ENCODE measurements at regions not wholly inside any gene's neighbourhood (a gene's known extent, or its start where the extent isn't known, plus 50 kb on each side); places are given as distances from the start of the nearest gene placed in this dataset.

DNA sequence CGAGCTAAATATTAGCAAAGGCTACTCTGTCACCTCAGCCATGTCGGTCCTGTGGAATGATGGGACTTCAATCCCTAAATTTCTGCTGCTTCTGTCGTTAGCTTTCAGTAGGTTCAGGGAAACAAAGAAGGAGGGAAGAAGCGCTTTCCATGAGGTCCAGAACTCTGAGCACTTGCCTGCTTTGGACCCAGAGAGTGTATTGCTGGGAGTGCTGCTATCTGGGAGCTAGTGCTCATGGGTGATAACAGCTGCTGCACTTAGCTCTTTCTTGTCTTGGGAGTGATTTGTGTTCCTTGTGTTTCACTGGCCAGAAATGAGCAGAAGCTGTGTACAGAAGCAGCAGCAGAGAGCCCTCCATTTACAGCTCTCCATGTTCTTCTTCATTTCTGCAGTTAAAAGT is 369.8 kb downstream of the DIPK2A start:
- Histone ChIP-seq H3K27ac (no peak overlapping the region), H3K9me3 (no peaks in the 10 kb centered on the region), H3K36me3 (ENCODE audit: insufficient read depth in 1 of 2, low read depth in 1 of 2) (no peaks in the 10 kb centered on the region), H3K4me1 (no peaks in the 10 kb centered on the region), H3K4me3 (no peak overlapping the region), H3K27me3 (ENCODE audit: insufficient read depth in 3 of 3, low read length in 2 of 3) (no peaks in the 10 kb centered on the region)
- no peak for DNase-seq
- ATAC-seq: no peak
- TF ChIP-seq, protein P1, sequence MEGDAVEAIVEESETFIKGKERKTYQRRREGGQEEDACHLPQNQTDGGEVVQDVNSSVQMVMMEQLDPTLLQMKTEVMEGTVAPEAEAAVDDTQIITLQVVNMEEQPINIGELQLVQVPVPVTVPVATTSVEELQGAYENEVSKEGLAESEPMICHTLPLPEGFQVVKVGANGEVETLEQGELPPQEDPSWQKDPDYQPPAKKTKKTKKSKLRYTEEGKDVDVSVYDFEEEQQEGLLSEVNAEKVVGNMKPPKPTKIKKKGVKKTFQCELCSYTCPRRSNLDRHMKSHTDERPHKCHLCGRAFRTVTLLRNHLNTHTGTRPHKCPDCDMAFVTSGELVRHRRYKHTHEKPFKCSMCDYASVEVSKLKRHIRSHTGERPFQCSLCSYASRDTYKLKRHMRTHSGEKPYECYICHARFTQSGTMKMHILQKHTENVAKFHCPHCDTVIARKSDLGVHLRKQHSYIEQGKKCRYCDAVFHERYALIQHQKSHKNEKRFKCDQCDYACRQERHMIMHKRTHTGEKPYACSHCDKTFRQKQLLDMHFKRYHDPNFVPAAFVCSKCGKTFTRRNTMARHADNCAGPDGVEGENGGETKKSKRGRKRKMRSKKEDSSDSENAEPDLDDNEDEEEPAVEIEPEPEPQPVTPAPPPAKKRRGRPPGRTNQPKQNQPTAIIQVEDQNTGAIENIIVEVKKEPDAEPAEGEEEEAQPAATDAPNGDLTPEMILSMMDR (IDR thresholded peaks at IDR 0.05): no peak
- WGBS, 3 donors: 77 to 79% (median 79%) methylated on average over 4 of the region's 4 CpGs
- intact Hi-C loops (cut with DNase I): no loop called here

GRCh38 chr3:144343343-144343742 is 371.7 kb downstream of the DIPK2A start:
- H3K4me3 ChIP-seq: no peak overlapping the region
- no peaks in the 10 kb centered on the region for H3K36me3 ChIP-seq (ENCODE audit: insufficient read depth in 1 of 2, low read depth in 1 of 2)
- intact Hi-C loops (cut with DNase I): no loop called here
- ATAC-seq: no peak
- 92 to 95% (median 93%) methylated on average over 9 of the region's 9 CpGs for WGBS, 3 donors
- H3K27ac ChIP-seq: no peak overlapping the region
- no peaks in the 10 kb centered on the region for H3K9me3 ChIP-seq
- no peaks in the 10 kb centered on the region for H3K27me3 ChIP-seq (ENCODE audit: insufficient read depth in 3 of 3, low read length in 2 of 3)
- no peak for DNase-seq
- TF ChIP-seq, protein P1 (IDR thresholded peaks at IDR 0.05): no peak
- H3K4me1 ChIP-seq: no peaks in the 10 kb centered on the region

GRCh38 chr3:144343777-144344176 is 372.2 kb downstream of the DIPK2A start:
- Histone ChIP-seq H3K27me3 (ENCODE audit: insufficient read depth in 3 of 3, low read length in 2 of 3) (no peaks in the 10 kb centered on the region), H3K36me3 (ENCODE audit: insufficient read depth in 1 of 2, low read depth in 1 of 2) (no peaks in the 10 kb centered on the region), H3K9me3 (no peaks in the 10 kb centered on the region), H3K4me1 (no peaks in the 10 kb centered on the region), H3K27ac (no peak overlapping the region), H3K4me3 (no peak overlapping the region)
- intact Hi-C loops (cut with DNase I): no loop called here
- WGBS, 3 donors: 83 to 92% (median 83%) methylated on average over 7 of the region's 7 CpGs
- TF ChIP-seq, protein P1 (IDR thresholded peaks at IDR 0.05): no peak
- ATAC-seq (no peak), DNase-seq (no peak)

DNA sequence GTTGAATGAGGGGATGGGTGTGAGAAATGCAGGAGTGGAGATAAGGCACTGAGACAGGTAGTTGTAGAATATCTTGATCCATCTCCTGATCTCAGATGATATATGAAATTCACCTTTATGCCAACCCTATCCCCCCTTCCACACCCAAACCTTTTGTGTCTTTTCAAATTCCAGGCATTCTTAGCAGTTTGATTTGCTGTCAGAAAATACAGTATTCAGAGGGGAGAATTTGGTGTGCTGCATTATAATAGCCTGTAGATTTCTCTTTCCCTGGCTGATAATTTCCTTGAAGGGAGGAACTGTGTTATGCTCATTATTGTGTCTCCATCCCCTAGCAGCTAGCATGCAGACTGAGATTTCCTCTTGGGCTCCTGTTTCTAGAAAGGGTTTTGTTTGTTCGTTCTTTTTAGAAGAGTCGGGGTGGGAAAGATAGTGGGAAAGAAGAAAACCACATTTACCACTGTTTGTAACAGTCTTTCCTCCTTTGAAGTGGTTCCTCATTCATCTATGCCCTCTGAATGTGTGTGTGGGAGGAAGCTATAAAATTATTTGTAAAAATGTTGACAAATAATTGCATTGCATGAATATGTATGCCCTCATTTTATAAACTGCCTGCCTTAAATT is 373.4 kb downstream of the DIPK2A start:
- H3K27ac ChIP-seq: no peak overlapping the region
- no peak for DNase-seq
- no peak overlapping the region for H3K4me3 ChIP-seq
- no peaks in the 10 kb centered on the region for H3K36me3 ChIP-seq (ENCODE audit: insufficient read depth in 1 of 2, low read depth in 1 of 2)
- intact Hi-C loops (cut with DNase I): no loop called here
- H3K4me1 ChIP-seq: no peaks in the 10 kb centered on the region
- no peaks in the 10 kb centered on the region for H3K9me3 ChIP-seq
- no peak for ATAC-seq
- 68 to 75% (median 73%) methylated on average over 2 of the region's 2 CpGs for WGBS, 3 donors
- no peaks in the 10 kb centered on the region for H3K27me3 ChIP-seq (ENCODE audit: insufficient read depth in 3 of 3, low read length in 2 of 3)
- TF ChIP-seq, protein P1 (IDR thresholded peaks at IDR 0.05): no peak

- Histone ChIP-seq H3K36me3 (ENCODE audit: insufficient read depth in 1 of 2, low read depth in 1 of 2) (no peaks in the 10 kb centered on the region), H3K27me3 (ENCODE audit: insufficient read depth in 3 of 3, low read length in 2 of 3) (no peaks in the 10 kb centered on the region), H3K9me3 (no peaks in the 10 kb centered on the region), H3K4me3 (no peak overlapping the region), H3K4me1 (no peaks in the 10 kb centered on the region), H3K27ac (no peak overlapping the region)
- intact Hi-C loops (cut with DNase I): no loop called here
- TF ChIP-seq, protein P1 (IDR thresholded peaks at IDR 0.05): no peak
- ATAC-seq (no peak), DNase-seq (no peak)
- WGBS, 3 donors: 91 to 95% (median 94%) methylated on average over 3 of the region's 3 CpGs
Measured at GRCh38 chr3:144350125-144350524, 378.5 kb downstream of the DIPK2A start.
